HPDE6-E6E7 (cell line): ENCODE measurements at regions not wholly inside any gene's neighbourhood (a gene's known extent, or its start where the extent isn't known, plus 50 kb on each side); places are given as distances from the start of the nearest gene placed in this dataset.

Source experiments
- DNase-seq: peaks from one replicate; pipeline ENCODE4 v3.0.0; 2011; ENCODE audit warnings: missing footprints; ENCODE audit errors: extremely low spot score

- no peak for DNase-seq
Observed at GRCh38 chr7:70975754-70976153, 156.2 kb upstream of the GALNT17 start.

- no peak for DNase-seq
Observed at GRCh38 chr7:70986297-70986696, 145.6 kb upstream of the GALNT17 start.

GRCh38 chr7:70994176-70994575, 137.8 kb upstream of the GALNT17 start:
- no peak for DNase-seq

GRCh38 chr7:70997261-70997660, 134.7 kb upstream of the GALNT17 start:
- no peak for DNase-seq

GRCh38 chr7:71005109-71005508, 126.8 kb upstream of the GALNT17 start:
- no peak for DNase-seq

GRCh38 chr7:71009636-71010035, 122.3 kb upstream of the GALNT17 start:
- DNase-seq, result no peak

- no peak for DNase-seq
Observed at GRCh38 chr7:71015252-71015900, 116.6 kb upstream of the GALNT17 start.

- DNase-seq, result no peak
Observed at GRCh38 chr7:71016401-71016800, 115.5 kb upstream of the GALNT17 start.

- DNase-seq, result no peak
Observed at GRCh38 chr7:71017602-71018001, 114.3 kb upstream of the GALNT17 start.

GRCh38 chr7:71019706-71020105, 112.2 kb upstream of the GALNT17 start:
- no peak for DNase-seq

GRCh38 chr7:71021131-71021530, 110.8 kb upstream of the GALNT17 start:
- DNase-seq, result no peak

GRCh38 chr7:71026680-71027079, 105.3 kb upstream of the GALNT17 start:
- DNase-seq, result no peak

GRCh38 chr7:71034243-71034642, 97.7 kb upstream of the GALNT17 start:
- DNase-seq, result no peak

GRCh38 chr7:71042591-71042990, 89.4 kb upstream of the GALNT17 start:
- DNase-seq, result no peak

- DNase-seq, result no peak
Observed at GRCh38 chr7:71050492-71050891, 81.5 kb upstream of the GALNT17 start.

- no peak for DNase-seq
Observed at GRCh38 chr7:71055504-71055903, 76.4 kb upstream of the GALNT17 start.

GRCh38 chr7:71077743-71078476, 54.0 kb upstream of the GALNT17 start:
- no peak for DNase-seq
